HepG2 (cell line): ENCODE measurements at regions not wholly inside any gene's neighbourhood (a gene's known extent, or its start where the extent isn't known, plus 50 kb on each side); places are given as distances from the start of the nearest gene placed in this dataset.

Experiments used
- JUND ChIP-seq: sonication (generic); formaldehyde crosslinking; IDR thresholded peaks from 2 replicates; pipeline ENCODE4 v1.8.0; 2022; ENCODE audit warnings: mild to moderate bottlenecking, missing genetic modification reagents
- ZBTB33 ChIP-seq: sonication (generic); formaldehyde crosslinking; IDR thresholded peaks from 2 replicates; pipeline ENCODE4 v1.4.0; 2020; ENCODE audit warnings: missing genetic modification reagents
- ZNF234 ChIP-seq: sonication (generic); formaldehyde crosslinking; conservative IDR thresholded peaks from 2 replicates; pipeline ENCODE4 v1.5.1; 2020; ENCODE audit warnings: mild to moderate bottlenecking, missing genetic modification reagents
- ZNF781 ChIP-seq: sonication (generic); formaldehyde crosslinking; IDR thresholded peaks from 2 replicates; pipeline ENCODE4 v1.5.1; 2020; ENCODE audit warnings: borderline replicate concordance, mild to moderate bottlenecking, missing genetic modification reagents; ENCODE audit errors: not compliant biosample characterization

- TF ChIP-seq ZNF234 (no peak), ZNF781 (CRISPR knock-in tag) (no peak), ZBTB33 (CRISPR knock-in tag) (no peak), JUND (CRISPR knock-in tag) (no peak)
Observed at GRCh38 chr14:100426314-100426713, 103.2 kb downstream of the SLC25A47 start.
